Testis (tissue), 2 donors: ENCODE measurements at regions not wholly inside any gene's neighbourhood (a gene's known extent, or its start where the extent isn't known, plus 50 kb on each side); places are given as distances from the start of the nearest gene placed in this dataset.
"Not testable (repeated sequence)": the region's sequence is repeated elsewhere in the genome, so short reads cannot be mapped to it uniquely, and the experiment has no call there.

Experiments
- DNase-seq: peaks from one replicate; pipeline ENCODE4 v3.0.0-alpha.2; 2019
- H3K27ac ChIP-seq, 2 donors: fragments of 200-600 bp; sonication (generic); one replicate each; pipeline ENCODE4 v1.5.1; 2019
- H3K27me3 ChIP-seq: fragments of 200-600 bp; sonication (generic); one replicate; pipeline ENCODE4 v1.5.1; 2019
- H3K36me3 ChIP-seq: fragments of 200-600 bp; sonication (generic); one replicate; pipeline ENCODE4 v1.5.1; 2017; ENCODE audit warnings: low read depth; ENCODE audit errors: missing control alignments
- H3K4me1 ChIP-seq: fragments of 200-600 bp; sonication (generic); one replicate; pipeline ENCODE4 v1.5.1; 2019
- H3K4me3 ChIP-seq, 2 donors: fragments of 200-600 bp; sonication (generic); one replicate each; pipeline ENCODE4 v1.5.1; 2017 to 2019
- H3K9me3 ChIP-seq: fragments of 200-600 bp; sonication (generic); one replicate; pipeline ENCODE4 v1.5.1; 2017
- POLR2A ChIP-seq: fragments of 450-650 bp; IDR thresholded peaks from one replicate; pipeline ENCODE4 v1.6.1; 2017; ENCODE audit warnings: antibody characterized with exemption, mild to moderate bottlenecking, moderate library complexity
- WGBS, 2 donors: methylation state at CpG; one replicate each; pipeline ENCODE4 v1.1.5; 2018; 5-methylcytosine and 5-hydroxymethylcytosine counted together
- intact Hi-C: fragments of 100-400 bp; cut with DNase I; formaldehyde crosslinking; loops from one replicate; pipeline ENCODE4 v1.15.1; 2023; ENCODE audit warnings: low total_unique reads
- TF ChIP-seq, protein P1 (sequence below), 3 experiments: fragments of 450-650 bp in 2 of 3; fragments of 200-600 bp in 1 of 3; sonication (generic) in 1 of 3; IDR thresholded peaks; one replicate each; pipeline ENCODE4 v1.5.1; 2016 to 2019; ENCODE audit warnings: antibody characterized with exemption in 3 of 3, mild to moderate bottlenecking in 2 of 3, moderate library complexity in 1 of 3

DNA sequence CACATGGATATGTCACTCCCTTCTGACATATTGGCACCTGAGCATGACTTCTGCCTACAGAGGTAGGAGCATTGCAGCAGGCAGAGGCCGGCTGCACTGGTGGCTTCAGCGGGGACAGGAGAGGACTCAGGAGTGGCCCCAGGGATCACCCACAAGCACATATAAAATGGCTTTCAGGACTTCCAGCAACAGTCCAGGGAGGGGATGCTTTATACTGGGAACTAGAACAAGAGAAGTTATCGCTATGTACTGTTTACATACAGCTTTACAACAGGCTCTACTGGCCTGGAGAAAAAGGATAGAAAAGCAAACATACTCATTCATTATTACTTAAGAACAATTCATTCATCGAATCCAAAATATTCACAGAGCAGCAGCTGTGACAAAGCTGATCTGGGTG lies 337.8 kb downstream of the THBS2 start:
- Histone ChIP-seq H3K9me3 (no peaks in the 10 kb centered on the region), H3K27ac (no peak overlapping the region), H3K4me1 (no peaks in the 10 kb centered on the region), H3K27me3 (no peaks in the 10 kb centered on the region), H3K4me3 (no peak overlapping the region), H3K36me3 (no peaks in the 10 kb centered on the region)
- 92 to 95% methylated on average over 4 of the region's 4 CpGs for WGBS, 2 donors
- TF ChIP-seq, protein P1, sequence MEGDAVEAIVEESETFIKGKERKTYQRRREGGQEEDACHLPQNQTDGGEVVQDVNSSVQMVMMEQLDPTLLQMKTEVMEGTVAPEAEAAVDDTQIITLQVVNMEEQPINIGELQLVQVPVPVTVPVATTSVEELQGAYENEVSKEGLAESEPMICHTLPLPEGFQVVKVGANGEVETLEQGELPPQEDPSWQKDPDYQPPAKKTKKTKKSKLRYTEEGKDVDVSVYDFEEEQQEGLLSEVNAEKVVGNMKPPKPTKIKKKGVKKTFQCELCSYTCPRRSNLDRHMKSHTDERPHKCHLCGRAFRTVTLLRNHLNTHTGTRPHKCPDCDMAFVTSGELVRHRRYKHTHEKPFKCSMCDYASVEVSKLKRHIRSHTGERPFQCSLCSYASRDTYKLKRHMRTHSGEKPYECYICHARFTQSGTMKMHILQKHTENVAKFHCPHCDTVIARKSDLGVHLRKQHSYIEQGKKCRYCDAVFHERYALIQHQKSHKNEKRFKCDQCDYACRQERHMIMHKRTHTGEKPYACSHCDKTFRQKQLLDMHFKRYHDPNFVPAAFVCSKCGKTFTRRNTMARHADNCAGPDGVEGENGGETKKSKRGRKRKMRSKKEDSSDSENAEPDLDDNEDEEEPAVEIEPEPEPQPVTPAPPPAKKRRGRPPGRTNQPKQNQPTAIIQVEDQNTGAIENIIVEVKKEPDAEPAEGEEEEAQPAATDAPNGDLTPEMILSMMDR (IDR thresholded peaks at IDR 0.05): no peak
- TF ChIP-seq POLR2A: no peak
- DNase-seq: no peak
- intact Hi-C loops: no loop called here

DNA sequence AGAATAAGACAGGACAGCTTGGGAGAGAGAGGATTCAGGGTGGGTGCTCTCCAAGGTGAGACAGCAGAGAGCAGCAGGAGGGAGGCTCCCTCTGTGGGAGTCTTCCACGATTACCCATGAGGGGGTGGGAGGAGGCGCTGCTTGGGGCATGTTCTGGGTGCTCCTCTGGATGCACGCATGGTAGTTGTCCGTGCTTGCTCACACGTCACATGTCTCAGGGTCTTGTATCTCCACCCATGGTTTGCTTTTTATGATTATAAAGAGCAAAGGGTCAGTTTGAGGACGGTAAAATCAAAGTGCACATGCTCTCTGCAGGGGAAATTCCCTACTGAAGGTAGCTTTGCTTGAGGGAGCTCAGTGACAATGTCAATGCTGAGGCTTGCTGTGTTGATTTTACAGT lies 338.4 kb downstream of the THBS2 start:
- intact Hi-C loops: no loop called here
- no peaks in the 10 kb centered on the region for H3K9me3 ChIP-seq
- no peaks in the 10 kb centered on the region for H3K27me3 ChIP-seq
- 64 to 74% methylated on average over 6 of the region's 6 CpGs for WGBS, 2 donors
- H3K4me3 ChIP-seq: no peak overlapping the region
- no peak overlapping the region for H3K27ac ChIP-seq
- no peak for TF ChIP-seq POLR2A
- TF ChIP-seq, protein P1 (IDR thresholded peaks at IDR 0.05): no peak
- H3K36me3 ChIP-seq: no peaks in the 10 kb centered on the region
- no peak for DNase-seq
- no peaks in the 10 kb centered on the region for H3K4me1 ChIP-seq

DNA sequence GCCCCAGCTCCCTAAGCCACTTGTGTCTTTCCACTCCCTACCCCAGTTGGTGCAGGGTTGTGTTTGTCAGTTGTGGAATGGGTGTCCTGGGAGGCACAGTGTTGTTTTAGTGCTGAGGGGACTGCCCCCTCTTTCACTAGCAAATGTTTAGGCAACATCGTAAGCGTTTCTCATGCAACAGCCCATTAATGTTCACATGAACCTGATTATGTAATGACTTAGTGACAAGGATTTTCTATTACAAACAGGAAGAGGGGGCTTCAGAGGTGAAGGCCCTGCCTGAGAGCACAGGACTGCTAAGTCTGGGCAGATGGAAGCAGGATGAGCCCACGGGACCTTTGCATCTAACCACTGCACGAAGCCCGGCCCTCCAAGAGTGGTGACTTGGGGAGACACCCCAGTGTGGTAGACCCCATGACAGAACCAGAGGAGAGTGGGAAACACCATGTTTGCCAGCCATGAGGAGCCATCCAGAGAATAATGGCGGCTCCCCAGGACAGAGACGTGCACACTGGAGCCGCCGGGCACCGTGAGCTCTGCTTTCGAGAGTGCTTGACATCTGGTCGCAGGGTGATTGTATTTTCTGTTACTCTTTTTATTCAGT lies 339.7 kb downstream of the THBS2 start:
- Histone ChIP-seq H3K36me3 (no peaks in the 10 kb centered on the region), H3K4me3 (peak overlapping the region in 1 of 2 donors; percentile 3), H3K4me1 (no peaks in the 10 kb centered on the region), H3K27me3 (no peaks in the 10 kb centered on the region), H3K9me3 (no peaks in the 10 kb centered on the region), H3K27ac (no peak overlapping the region)
- TF ChIP-seq, protein P1 (IDR thresholded peaks at IDR 0.05): no peak
- no peak for TF ChIP-seq POLR2A
- DNase-seq: peak; percentile 28
- 63 to 70% methylated on average over 12 of the region's 12 CpGs for WGBS, 2 donors
- intact Hi-C loops: no loop called here

DNA sequence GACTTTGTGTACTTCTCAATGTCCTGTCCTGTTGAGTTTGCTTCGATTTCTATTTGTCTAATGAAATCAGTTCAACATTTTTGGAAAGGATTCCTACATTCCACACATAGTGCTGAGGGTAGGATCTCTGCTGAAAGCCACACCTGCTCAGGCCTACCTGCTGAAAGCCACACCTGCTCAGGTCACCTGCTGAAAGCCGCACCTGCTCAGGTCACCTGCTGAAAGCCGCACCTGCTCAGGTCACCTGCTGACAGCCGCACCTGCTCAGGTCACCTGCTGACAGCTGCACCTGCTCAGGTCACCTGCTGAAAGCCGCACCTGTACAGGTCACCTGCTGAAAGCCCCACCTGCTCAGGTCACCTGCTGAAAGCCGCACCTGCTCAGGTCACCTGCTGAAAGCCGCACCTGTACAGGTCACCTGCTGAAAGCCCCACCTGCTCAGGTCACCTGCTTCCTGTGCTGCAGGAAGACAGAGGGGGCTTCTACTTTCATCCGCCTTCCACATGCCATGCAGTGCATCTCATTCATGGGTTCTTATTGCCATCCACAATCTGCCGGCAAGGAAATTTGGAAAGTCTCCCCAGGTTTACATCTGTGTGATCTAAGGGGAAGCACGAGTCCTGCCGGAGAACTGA lies 340.3 kb downstream of the THBS2 start:
- H3K36me3 ChIP-seq, H3K4me3 ChIP-seq, H3K9me3 ChIP-seq, H3K4me1 ChIP-seq, intact Hi-C loops, H3K27me3 ChIP-seq, H3K27ac ChIP-seq, DNase-seq: not testable (repeated sequence)
- 70 to 73% methylated on average over 8 to 11 of the region's 11 CpGs for WGBS, 2 donors

DNA sequence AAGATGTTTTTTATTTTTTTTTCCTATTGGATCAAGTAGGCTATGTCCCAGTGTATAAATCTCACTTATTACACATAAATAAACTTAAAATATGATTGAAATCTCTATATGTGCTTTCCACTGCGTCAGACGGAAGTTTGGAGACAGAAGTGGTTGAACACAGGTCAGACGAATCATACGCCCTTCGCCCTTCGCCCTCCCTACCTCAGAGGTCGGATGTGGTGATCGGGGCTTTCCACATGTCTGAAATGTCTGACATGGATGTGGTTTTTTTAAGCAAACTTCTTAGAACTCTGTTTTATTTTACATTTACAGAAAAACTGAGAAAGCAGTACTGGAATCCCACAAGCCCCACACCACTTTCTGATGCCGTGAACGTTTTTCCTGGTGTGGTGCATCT lies 344.4 kb downstream of the THBS2 start:
- intact Hi-C loops: no loop called here
- no peak for DNase-seq
- no peak for TF ChIP-seq POLR2A

DNA sequence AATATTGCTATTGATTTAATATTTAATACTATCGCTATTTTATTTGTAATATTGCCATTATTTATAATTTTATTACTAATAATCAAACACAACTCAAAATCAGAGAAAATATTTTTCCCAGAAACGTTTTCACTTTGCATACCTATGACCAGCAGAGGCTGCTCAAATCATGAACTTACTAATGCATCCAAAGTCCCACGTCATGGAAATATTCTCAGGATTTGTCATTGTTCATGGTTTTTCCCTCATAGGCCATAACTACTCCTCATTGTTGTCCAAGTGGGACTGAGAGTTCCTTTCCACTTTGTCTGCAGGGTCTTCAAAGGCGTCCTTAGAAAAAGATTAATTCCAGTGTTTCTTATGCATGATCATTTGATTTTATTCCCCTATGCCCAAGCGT lies 344.8 kb downstream of the THBS2 start:
- H3K27me3 ChIP-seq: no peaks in the 10 kb centered on the region
- no peak overlapping the region for H3K27ac ChIP-seq
- no peaks in the 10 kb centered on the region for H3K36me3 ChIP-seq
- intact Hi-C loops: no loop called here
- no peak for DNase-seq
- WGBS, 2 donors: 71 to 74% methylated on average over 5 of the region's 5 CpGs
- H3K4me1 ChIP-seq: no peaks in the 10 kb centered on the region
- no peak overlapping the region for H3K4me3 ChIP-seq
- TF ChIP-seq, protein P1 (IDR thresholded peaks at IDR 0.05): no peak
- H3K9me3 ChIP-seq: no peaks in the 10 kb centered on the region

More for the DNA sequence above, 344.4 kb downstream of the THBS2 start:
- no peak overlapping the region for H3K4me3 ChIP-seq
- H3K36me3 ChIP-seq: no peaks in the 10 kb centered on the region
- no peak overlapping the region for H3K27ac ChIP-seq
- no peaks in the 10 kb centered on the region for H3K27me3 ChIP-seq
- no peaks in the 10 kb centered on the region for H3K9me3 ChIP-seq
- no peaks in the 10 kb centered on the region for H3K4me1 ChIP-seq
- 86 to 95% methylated on average over 10 of the region's 10 CpGs for WGBS, 2 donors
